ENCODE measurements at regions not wholly inside any gene's neighbourhood (a gene's known extent, or its start where the extent isn't known, plus 50 kb on each side); places are given as distances from the start of the nearest gene placed in this dataset.

- Histone ChIP-seq H3K4me1 (ENCODE audit: insufficient read depth, low read length, poor library complexity, severe bottlenecking) (no peaks in the 10 kb centered on the region), H4K20me1 (ENCODE audit: insufficient read depth, low read length) (no peaks in the 10 kb centered on the region), H3K79me2 (ENCODE audit: insufficient read depth, low read depth, low read length) (no peaks in the 10 kb centered on the region), H3K9me3 (ENCODE audit: low read length) (no peaks in the 10 kb centered on the region), H3K27ac (ENCODE audit: low read depth, low read length, poor library complexity, severe bottlenecking) (no peak overlapping the region), H2AFZ (ENCODE audit: low read length) (no peak overlapping the region), H3K36me3 (ENCODE audit: insufficient read depth, low read length) (no peaks in the 10 kb centered on the region), H3K4me3 (ENCODE audit: low read depth, low read length, poor library complexity, severe bottlenecking) (no peak overlapping the region), H3K4me2 (ENCODE audit: low read length) (no peak overlapping the region), H3K9me2 (ENCODE audit: insufficient read depth, low read length) (no peaks in the 10 kb centered on the region)
- no peak for TF ChIP-seq EZH2phosphoT487 (IDR thresholded peaks at IDR 0.05; ENCODE audit: borderline replicate concordance, low read depth, low read length)
- TF ChIP-seq CTCF (conservative IDR thresholded peaks at IDR 0.05; ENCODE audit: low read length): no peak
- no peak for DNase-seq (ENCODE audit: low spot score)
- POLR2A ChIA-PET: no interaction called here
- intact Hi-C loops (cut with micrococcal nuclease; ENCODE audit: unreplicated experiment): no loop called here
- CTCF ChIA-PET (ENCODE audit: unreplicated experiment): no interaction called here
- BruUV-seq (replicated peaks): no TSS peak
Measured at GRCh38 chr5:7269591-7270274, 126.2 kb upstream of the ADCY2 start.

GRCh38 chr5:7271435-7272084 lies 124.4 kb upstream of the ADCY2 start:
- TF ChIP-seq CTCF (conservative IDR thresholded peaks at IDR 0.05; ENCODE audit: low read length): no peak
- no peak for TF ChIP-seq EZH2phosphoT487 (IDR thresholded peaks at IDR 0.05; ENCODE audit: borderline replicate concordance, low read depth, low read length)
- Histone ChIP-seq H3K4me2 (ENCODE audit: low read length) (no peak overlapping the region), H3K9me2 (ENCODE audit: insufficient read depth, low read length) (no peaks in the 10 kb centered on the region), H3K4me3 (ENCODE audit: low read depth, low read length, poor library complexity, severe bottlenecking) (no peak overlapping the region), H4K20me1 (ENCODE audit: insufficient read depth, low read length) (no peaks in the 10 kb centered on the region), H3K27ac (ENCODE audit: low read depth, low read length, poor library complexity, severe bottlenecking) (no peak overlapping the region), H3K4me1 (ENCODE audit: insufficient read depth, low read length, poor library complexity, severe bottlenecking) (no peaks in the 10 kb centered on the region), H2AFZ (ENCODE audit: low read length) (no peak overlapping the region), H3K79me2 (ENCODE audit: insufficient read depth, low read depth, low read length) (no peaks in the 10 kb centered on the region), H3K9me3 (ENCODE audit: low read length) (no peaks in the 10 kb centered on the region), H3K36me3 (ENCODE audit: insufficient read depth, low read length) (no peaks in the 10 kb centered on the region)
- ChIA-PET CTCF (ENCODE audit: unreplicated experiment) (no interaction called here), POLR2A (no interaction called here)
- no peak for DNase-seq (ENCODE audit: low spot score)
- no TSS peak for BruUV-seq (replicated peaks)
- intact Hi-C loops (cut with micrococcal nuclease; ENCODE audit: unreplicated experiment): no loop called here

GRCh38 chr5:7272408-7272965 lies 123.5 kb upstream of the ADCY2 start:
- CTCF ChIA-PET (ENCODE audit: unreplicated experiment): no interaction called here
- no peak for TF ChIP-seq CTCF (conservative IDR thresholded peaks at IDR 0.05; ENCODE audit: low read length)
- no peak for TF ChIP-seq EZH2phosphoT487 (IDR thresholded peaks at IDR 0.05; ENCODE audit: borderline replicate concordance, low read depth, low read length)
- no peak overlapping the region for H3K27ac ChIP-seq (ENCODE audit: low read depth, low read length, poor library complexity, severe bottlenecking)

More at GRCh38 chr5:7272408-7272965, 123.5 kb upstream of the ADCY2 start:
- no peaks in the 10 kb centered on the region for H3K9me2 ChIP-seq (ENCODE audit: insufficient read depth, low read length)
- no peaks in the 10 kb centered on the region for H3K36me3 ChIP-seq (ENCODE audit: insufficient read depth, low read length)
- no peaks in the 10 kb centered on the region for H4K20me1 ChIP-seq (ENCODE audit: insufficient read depth, low read length)
- BruUV-seq (replicated peaks): no TSS peak
- intact Hi-C loops (cut with micrococcal nuclease; ENCODE audit: unreplicated experiment): no loop called here
- no peak overlapping the region for H3K4me3 ChIP-seq (ENCODE audit: low read depth, low read length, poor library complexity, severe bottlenecking)
- no peak for DNase-seq (ENCODE audit: low spot score)
- H3K4me2 ChIP-seq (ENCODE audit: low read length): no peak overlapping the region
- no peaks in the 10 kb centered on the region for H3K9me3 ChIP-seq (ENCODE audit: low read length)
- H3K4me1 ChIP-seq (ENCODE audit: insufficient read depth, low read length, poor library complexity, severe bottlenecking): no peaks in the 10 kb centered on the region
- POLR2A ChIA-PET: no interaction called here
- no peak overlapping the region for H2AFZ ChIP-seq (ENCODE audit: low read length)
- H3K79me2 ChIP-seq (ENCODE audit: insufficient read depth, low read depth, low read length): no peaks in the 10 kb centered on the region
